HEK293 (cell line): ENCODE measurements at regions not wholly inside any gene's neighbourhood (a gene's known extent, or its start where the extent isn't known, plus 50 kb on each side); places are given as distances from the start of the nearest gene placed in this dataset.

Experiments used
- CTCF ChIA-PET: fragments of 350-600 bp; formaldehyde crosslinking; extraction: SDS; loops from one replicate; lab custom pipeline; 2021; ENCODE audit warnings: antibody characterized with exemption; lab: Yijun Ruan, JAX
- POLR2A ChIA-PET: fragments of 300-600 bp; formaldehyde crosslinking; extraction: SDS; loops from one replicate; lab custom pipeline; 2020; ENCODE audit warnings: antibody characterized with exemption, inconsistent platforms; lab: Yijun Ruan, JAX
- H3K27ac ChIP-seq: fragments of 200-500 bp; sonication (Bioruptor generic); 2 replicates; pipeline ENCODE4 v1.5.1; 2014; ENCODE audit warnings: low read depth, low read length, control low read depth, inconsistent platforms; ENCODE audit errors: extremely low read depth
- H3K36me3 ChIP-seq, 2 experiments: fragments of 200-500 bp in 1 of 2; sonication (Bioruptor generic) in 1 of 2; 1 replicate in 1 of 2; 2 replicates in 1 of 2; pipeline ENCODE4 v1.5.1; 2014 to 2017; ENCODE audit warnings: inconsistent platforms in 2 of 2, low read length in 2 of 2; ENCODE audit not compliant: control insufficient read depth in 2 of 2, insufficient read depth in 1 of 2
- H3K4me1 ChIP-seq: fragments of 200-500 bp; sonication (Bioruptor generic); 2 replicates; pipeline ENCODE4 v1.5.1; 2014; ENCODE audit warnings: mild to moderate bottlenecking, low read length, inconsistent platforms; ENCODE audit not compliant: control insufficient read depth, insufficient read depth
- H3K4me3 ChIP-seq: 2 replicates; pipeline ENCODE4 v1.5.1; 2011; ENCODE audit warnings: low read depth, mild to moderate bottlenecking, control low read depth, low read length, moderate library complexity
- H3K9me3 ChIP-seq: fragments of 200-500 bp; sonication (Bioruptor generic); 2 replicates; pipeline ENCODE4 v1.5.1; 2014; ENCODE audit warnings: low read depth, low read length, inconsistent platforms; ENCODE audit not compliant: control insufficient read depth, insufficient read depth
- IKZF3 ChIP-seq: fragments of 450-650 bp; IDR thresholded peaks from 2 replicates; pipeline ENCODE4 v1.5.0; 2018; ENCODE audit warnings: missing biosample characterization, mild to moderate bottlenecking, missing genetic modification characterization, moderate library complexity
- MYNN ChIP-seq: fragments of 450-650 bp; formaldehyde crosslinking; IDR thresholded peaks from 2 replicates; pipeline ENCODE4 v1.5.1; 2016; ENCODE audit warnings: missing biosample characterization, missing genetic modification characterization, borderline replicate concordance
- OVOL3 ChIP-seq: fragments of 450-650 bp; formaldehyde crosslinking; IDR thresholded peaks from 2 replicates; pipeline ENCODE4 v1.5.1; 2016; ENCODE audit warnings: missing biosample characterization, missing genetic modification characterization
- SALL2 ChIP-seq: fragments of 450-650 bp; formaldehyde crosslinking; IDR thresholded peaks from 2 replicates; pipeline ENCODE4 v1.5.0; 2017; ENCODE audit warnings: missing biosample characterization, mild to moderate bottlenecking, missing genetic modification characterization, borderline replicate concordance
- SP2 ChIP-seq: fragments of 450-650 bp; formaldehyde crosslinking; IDR thresholded peaks from 2 replicates; pipeline ENCODE4 v1.5.1; 2016; ENCODE audit warnings: missing biosample characterization, missing genetic modification characterization
- SP3 ChIP-seq: fragments of 450-650 bp; formaldehyde crosslinking; IDR thresholded peaks from 2 replicates; pipeline ENCODE4 v1.5.1; 2016; ENCODE audit warnings: missing biosample characterization, missing genetic modification characterization
- ZIC2 ChIP-seq: fragments of 450-650 bp; formaldehyde crosslinking; IDR thresholded peaks from 2 replicates; pipeline ENCODE4 v1.5.1; 2016; ENCODE audit warnings: missing biosample characterization, missing genetic modification characterization
- ZNF132 ChIP-seq: fragments of 450-650 bp; formaldehyde crosslinking; IDR thresholded peaks from 2 replicates; pipeline ENCODE4 v1.5.1; 2017; ENCODE audit warnings: missing biosample characterization, missing genetic modification characterization, borderline replicate concordance
- ZNF140 ChIP-seq: fragments of 450-650 bp; formaldehyde crosslinking; IDR thresholded peaks from 2 replicates; pipeline ENCODE4 v1.5.1; 2016; ENCODE audit warnings: missing biosample characterization, missing genetic modification characterization
- ZNF19 ChIP-seq: fragments of 450-650 bp; formaldehyde crosslinking; IDR thresholded peaks from 2 replicates; pipeline ENCODE4; 2016; ENCODE audit warnings: missing biosample characterization, missing genetic modification characterization, low read depth
- ZNF211 ChIP-seq: fragments of 450-650 bp; formaldehyde crosslinking; IDR thresholded peaks from 2 replicates; pipeline ENCODE4 v1.5.1; 2016; ENCODE audit warnings: low read depth, missing biosample characterization, missing genetic modification characterization
- ZNF248 ChIP-seq: fragments of 450-650 bp; formaldehyde crosslinking; IDR thresholded peaks from 2 replicates; pipeline ENCODE4 v1.5.1; 2017; ENCODE audit warnings: missing biosample characterization, missing genetic modification characterization
- ZNF266 ChIP-seq: fragments of 450-650 bp; formaldehyde crosslinking; IDR thresholded peaks from 2 replicates; pipeline ENCODE4 v1.5.1; 2016; ENCODE audit warnings: missing biosample characterization, missing genetic modification characterization, low read depth
- ZNF311 ChIP-seq: fragments of 450-650 bp; formaldehyde crosslinking; IDR thresholded peaks from 2 replicates; pipeline ENCODE4 v1.5.1; 2017; ENCODE audit warnings: missing biosample characterization, missing genetic modification characterization, borderline replicate concordance
- ZNF521 ChIP-seq: fragments of 450-650 bp; formaldehyde crosslinking; IDR thresholded peaks from 2 replicates; pipeline ENCODE4 v1.5.1; 2017; ENCODE audit warnings: missing biosample characterization, mild to moderate bottlenecking, missing genetic modification characterization
- ZNF544 ChIP-seq: fragments of 450-650 bp; formaldehyde crosslinking; IDR thresholded peaks from 2 replicates; pipeline ENCODE4 v1.5.0; 2017; ENCODE audit warnings: missing biosample characterization, missing genetic modification characterization
- ZNF843 ChIP-seq: fragments of 450-650 bp; formaldehyde crosslinking; IDR thresholded peaks from 2 replicates; pipeline ENCODE4 v1.5.1; 2016; ENCODE audit warnings: missing biosample characterization, missing genetic modification characterization
- TF ChIP-seq, protein P1 (sequence below): fragments of 450-650 bp; formaldehyde crosslinking; IDR thresholded peaks from 2 replicates; pipeline ENCODE4 v1.5.1; 2016; ENCODE audit warnings: missing biosample characterization, missing genetic modification characterization
- TF ChIP-seq, protein P2 (sequence below): fragments of 450-650 bp; formaldehyde crosslinking; conservative IDR thresholded peaks from 2 replicates; pipeline ENCODE4 v1.5.1; 2016; ENCODE audit warnings: low read depth, missing biosample characterization, missing genetic modification characterization
- TF ChIP-seq, protein P3 (sequence below): fragments of 450-650 bp; formaldehyde crosslinking; IDR thresholded peaks from 2 replicates; pipeline ENCODE4 v1.5.1; 2017; ENCODE audit warnings: missing biosample characterization, missing genetic modification characterization

DNA sequence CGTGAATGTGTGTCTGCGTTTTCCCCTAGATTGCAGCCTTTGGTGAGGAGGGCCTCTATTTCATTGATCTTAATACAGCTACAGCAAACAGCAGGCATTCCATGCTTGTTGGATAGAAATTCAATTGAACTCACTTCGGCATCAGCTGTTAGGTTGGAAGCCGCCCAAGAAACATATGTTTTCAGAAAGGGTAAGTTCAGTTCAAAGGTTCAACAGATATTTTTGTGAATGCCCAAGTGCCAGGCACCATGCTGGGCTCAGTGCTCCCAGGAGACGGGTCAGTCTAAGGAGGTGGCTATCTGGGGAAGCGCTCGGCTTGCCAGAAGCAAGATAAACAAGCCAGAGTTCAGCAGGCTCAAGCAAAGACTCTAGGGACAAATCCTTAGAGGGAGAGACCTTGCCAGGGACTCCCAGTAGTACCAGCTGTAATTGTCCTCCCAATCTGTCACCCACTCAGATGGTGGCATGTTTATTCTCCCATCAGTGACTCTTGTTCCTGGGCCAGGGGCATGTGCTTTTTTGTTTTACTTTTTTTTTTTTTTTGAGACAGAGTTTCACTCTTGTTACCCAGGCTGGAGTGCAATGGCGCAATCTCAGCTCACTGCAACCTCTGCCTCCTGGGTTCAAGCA, 64.5 kb upstream of the LARGE1 start (continued):
- TF ChIP-seq, protein P1, sequence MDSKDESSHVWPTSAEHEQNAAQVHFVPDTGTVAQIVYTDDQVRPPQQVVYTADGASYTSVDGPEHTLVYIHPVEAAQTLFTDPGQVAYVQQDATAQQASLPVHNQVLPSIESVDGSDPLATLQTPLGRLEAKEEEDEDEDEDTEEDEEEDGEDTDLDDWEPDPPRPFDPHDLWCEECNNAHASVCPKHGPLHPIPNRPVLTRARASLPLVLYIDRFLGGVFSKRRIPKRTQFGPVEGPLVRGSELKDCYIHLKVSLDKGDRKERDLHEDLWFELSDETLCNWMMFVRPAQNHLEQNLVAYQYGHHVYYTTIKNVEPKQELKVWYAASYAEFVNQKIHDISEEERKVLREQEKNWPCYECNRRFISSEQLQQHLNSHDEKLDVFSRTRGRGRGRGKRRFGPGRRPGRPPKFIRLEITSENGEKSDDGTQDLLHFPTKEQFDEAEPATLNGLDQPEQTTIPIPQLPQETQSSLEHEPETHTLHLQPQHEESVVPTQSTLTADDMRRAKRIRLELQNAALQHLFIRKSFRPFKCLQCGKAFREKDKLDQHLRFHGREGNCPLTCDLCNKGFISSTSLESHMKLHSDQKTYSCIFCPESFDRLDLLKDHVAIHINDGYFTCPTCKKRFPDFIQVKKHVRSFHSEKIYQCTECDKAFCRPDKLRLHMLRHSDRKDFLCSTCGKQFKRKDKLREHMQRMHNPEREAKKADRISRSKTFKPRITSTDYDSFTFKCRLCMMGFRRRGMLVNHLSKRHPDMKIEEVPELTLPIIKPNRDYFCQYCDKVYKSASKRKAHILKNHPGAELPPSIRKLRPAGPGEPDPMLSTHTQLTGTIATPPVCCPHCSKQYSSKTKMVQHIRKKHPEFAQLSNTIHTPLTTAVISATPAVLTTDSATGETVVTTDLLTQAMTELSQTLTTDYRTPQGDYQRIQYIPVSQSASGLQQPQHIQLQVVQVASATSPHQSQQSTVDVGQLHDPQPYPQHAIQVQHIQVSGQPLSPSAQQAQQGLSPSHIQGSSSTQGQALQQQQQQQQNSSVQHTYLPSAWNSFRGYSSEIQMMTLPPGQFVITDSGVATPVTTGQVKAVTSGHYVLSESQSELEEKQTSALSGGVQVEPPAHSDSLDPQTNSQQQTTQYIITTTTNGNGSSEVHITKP (tag by site-specific recombination) = no peak
- TF ChIP-seq, all 188 proteins: peak for 0

DNA sequence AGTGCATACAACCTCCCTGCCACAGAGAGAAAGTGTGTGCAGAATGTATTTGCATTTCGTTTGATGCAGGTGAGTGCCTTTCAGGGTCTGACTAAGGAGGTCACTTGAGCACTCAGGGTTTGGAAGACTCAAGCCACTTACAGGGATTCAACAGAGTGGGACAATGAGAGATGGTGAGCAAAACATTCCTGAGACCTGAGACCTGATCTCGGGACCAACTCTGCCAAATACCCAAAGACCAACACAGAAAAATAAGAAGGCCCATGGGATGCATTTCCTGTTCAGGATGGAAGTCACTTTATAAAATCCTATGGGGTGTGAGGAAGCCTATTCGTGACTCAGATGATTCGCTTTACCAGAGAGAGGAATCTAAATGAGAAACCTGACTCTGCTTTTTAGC, 65.2 kb upstream of the LARGE1 start:
- TF ChIP-seq SALL2 (tag by site-specific recombination) (no peak), ZNF544 (tag by site-specific recombination) (no peak), ZNF311 (tag by site-specific recombination) (no peak), ZNF266 (tag by site-specific recombination) (no peak), ZNF132 (tag by site-specific recombination) (no peak), MYNN (tag by site-specific recombination) (no peak)
- Histone ChIP-seq H3K4me3 (no peak overlapping the region), H3K36me3 (no peaks in the 10 kb centered on the region), H3K9me3 (no peaks in the 10 kb centered on the region), H3K4me1 (no peaks in the 10 kb centered on the region), H3K27ac (no peak overlapping the region)
- POLR2A ChIA-PET = no interaction called here
- CTCF ChIA-PET = no interaction called here

DNA sequence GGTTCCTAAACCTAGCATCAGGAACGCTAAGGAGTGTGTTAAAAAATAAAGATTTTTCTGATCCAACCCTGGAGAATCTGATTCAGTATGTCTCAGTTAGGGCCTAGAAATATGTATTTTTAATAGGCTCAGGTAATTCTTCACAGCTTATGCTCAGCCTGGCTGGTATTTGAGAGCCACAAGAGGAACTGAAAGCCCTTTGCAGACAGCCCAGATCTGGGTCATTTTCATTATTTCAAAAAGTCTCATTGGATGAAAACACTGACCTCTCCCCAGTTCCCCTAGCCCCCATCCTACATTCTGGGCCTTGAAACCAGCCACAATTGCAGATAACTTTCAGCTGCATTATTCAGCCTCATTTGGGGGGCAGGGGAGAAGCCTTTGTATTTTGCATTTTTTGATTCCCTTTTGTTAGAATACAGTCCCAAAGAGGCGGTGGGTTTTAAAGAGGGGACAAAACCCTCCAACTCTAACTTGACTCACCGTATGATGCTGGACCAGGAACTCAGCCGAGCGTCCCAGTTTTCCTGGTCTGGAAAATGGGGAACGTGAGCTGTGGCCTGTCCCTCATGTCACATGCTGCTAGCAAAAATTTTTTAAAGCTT, 66.0 kb upstream of the LARGE1 start:
- Histone ChIP-seq H3K9me3 (no peaks in the 10 kb centered on the region), H3K36me3 (no peaks in the 10 kb centered on the region), H3K4me1 (no peaks in the 10 kb centered on the region), H3K27ac (no peak overlapping the region), H3K4me3 (no peak overlapping the region)
- no peak for TF ChIP-seq ZNF132 (tag by site-specific recombination)
- TF ChIP-seq SP2 (tag by site-specific recombination) = no peak
- no peak for TF ChIP-seq ZNF211
- TF ChIP-seq ZIC2 (tag by site-specific recombination) = no peak
- TF ChIP-seq ZNF248 = no peak
- no peak for TF ChIP-seq ZNF140 (tag by site-specific recombination)
- no peak for TF ChIP-seq ZNF19
- TF ChIP-seq SP3 (tag by site-specific recombination) = no peak
- ChIA-PET CTCF (interaction anchor here (1.3 kb wide), 1 partner anchor 9 kb away, joined by 3 read pairs; no protein-coding TSS in a partner anchor), POLR2A (no interaction called here)

DNA sequence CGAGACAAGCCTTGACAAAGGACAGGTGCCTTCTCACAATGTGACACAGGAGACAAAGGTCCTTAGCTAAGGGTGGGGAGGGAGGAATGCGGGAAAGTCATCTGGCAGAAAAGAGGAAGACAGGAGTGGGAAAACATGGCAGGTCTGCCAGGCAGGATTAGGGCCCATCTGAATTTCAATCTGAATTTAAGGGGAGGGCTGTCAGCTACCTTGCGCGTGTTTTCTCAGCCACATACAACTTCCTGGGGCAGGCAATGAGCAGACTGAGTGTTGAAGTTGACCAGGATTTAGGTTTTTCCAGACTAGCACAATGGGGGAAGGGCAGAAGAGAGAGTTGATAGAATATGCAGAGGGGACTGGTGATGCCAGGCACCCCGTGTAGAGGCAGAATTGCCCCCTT, 66.7 kb upstream of the LARGE1 start:
- ChIA-PET POLR2A (no interaction called here), CTCF (interaction anchor here (1.3 kb wide), 1 partner anchor 10 kb away, joined by 3 read pairs; no protein-coding TSS in a partner anchor)
- Histone ChIP-seq H3K36me3 (no peaks in the 10 kb centered on the region), H3K4me3 (no peak overlapping the region), H3K4me1 (no peaks in the 10 kb centered on the region), H3K9me3 (no peaks in the 10 kb centered on the region), H3K27ac (no peak overlapping the region)
- no peak for TF ChIP-seq ZIC2 (tag by site-specific recombination)
- TF ChIP-seq, protein P2, sequence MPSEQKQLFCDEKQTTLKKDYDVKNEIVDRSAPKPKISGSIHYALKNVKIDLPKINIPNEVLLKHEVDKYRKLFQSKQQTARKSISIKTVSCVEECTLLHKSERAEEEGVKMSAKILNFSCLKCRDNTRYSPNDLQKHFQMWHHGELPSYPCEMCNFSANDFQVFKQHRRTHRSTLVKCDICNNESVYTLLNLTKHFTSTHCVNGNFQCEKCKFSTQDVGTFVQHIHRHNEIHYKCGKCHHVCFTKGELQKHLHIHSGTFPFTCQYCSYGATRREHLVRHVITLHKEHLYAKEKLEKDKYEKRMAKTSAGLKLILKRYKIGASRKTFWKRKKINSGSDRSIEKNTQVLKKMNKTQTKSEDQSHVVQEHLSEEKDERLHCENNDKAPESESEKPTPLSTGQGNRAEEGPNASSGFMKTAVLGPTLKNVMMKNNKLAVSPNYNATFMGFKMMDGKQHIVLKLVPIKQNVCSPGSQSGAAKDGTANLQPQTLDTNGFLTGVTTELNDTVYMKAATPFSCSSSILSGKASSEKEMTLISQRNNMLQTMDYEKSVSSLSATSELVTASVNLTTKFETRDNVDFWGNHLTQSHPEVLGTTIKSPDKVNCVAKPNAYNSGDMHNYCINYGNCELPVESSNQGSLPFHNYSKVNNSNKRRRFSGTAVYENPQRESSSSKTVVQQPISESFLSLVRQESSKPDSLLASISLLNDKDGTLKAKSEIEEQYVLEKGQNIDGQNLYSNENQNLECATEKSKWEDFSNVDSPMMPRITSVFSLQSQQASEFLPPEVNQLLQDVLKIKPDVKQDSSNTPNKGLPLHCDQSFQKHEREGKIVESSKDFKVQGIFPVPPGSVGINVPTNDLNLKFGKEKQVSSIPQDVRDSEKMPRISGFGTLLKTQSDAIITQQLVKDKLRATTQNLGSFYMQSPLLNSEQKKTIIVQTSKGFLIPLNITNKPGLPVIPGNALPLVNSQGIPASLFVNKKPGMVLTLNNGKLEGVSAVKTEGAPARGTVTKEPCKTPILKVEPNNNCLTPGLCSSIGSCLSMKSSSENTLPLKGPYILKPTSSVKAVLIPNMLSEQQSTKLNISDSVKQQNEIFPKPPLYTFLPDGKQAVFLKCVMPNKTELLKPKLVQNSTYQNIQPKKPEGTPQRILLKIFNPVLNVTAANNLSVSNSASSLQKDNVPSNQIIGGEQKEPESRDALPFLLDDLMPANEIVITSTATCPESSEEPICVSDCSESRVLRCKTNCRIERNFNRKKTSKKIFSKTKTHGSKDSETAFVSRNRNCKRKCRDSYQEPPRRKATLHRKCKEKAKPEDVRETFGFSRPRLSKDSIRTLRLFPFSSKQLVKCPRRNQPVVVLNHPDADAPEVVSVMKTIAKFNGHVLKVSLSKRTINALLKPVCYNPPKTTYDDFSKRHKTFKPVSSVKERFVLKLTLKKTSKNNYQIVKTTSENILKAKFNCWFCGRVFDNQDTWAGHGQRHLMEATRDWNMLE (tag by site-specific recombination) = no peak
- no peak for TF ChIP-seq OVOL3 (tag by site-specific recombination)
- TF ChIP-seq, protein P3, sequence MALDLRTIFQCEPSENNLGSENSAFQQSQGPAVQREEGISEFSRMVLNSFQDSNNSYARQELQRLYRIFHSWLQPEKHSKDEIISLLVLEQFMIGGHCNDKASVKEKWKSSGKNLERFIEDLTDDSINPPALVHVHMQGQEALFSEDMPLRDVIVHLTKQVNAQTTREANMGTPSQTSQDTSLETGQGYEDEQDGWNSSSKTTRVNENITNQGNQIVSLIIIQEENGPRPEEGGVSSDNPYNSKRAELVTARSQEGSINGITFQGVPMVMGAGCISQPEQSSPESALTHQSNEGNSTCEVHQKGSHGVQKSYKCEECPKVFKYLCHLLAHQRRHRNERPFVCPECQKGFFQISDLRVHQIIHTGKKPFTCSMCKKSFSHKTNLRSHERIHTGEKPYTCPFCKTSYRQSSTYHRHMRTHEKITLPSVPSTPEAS (tag by site-specific recombination) = no peak
- TF ChIP-seq ZNF843 = no peak
- TF ChIP-seq IKZF3 (tag by site-specific recombination) = no peak
- no peak for TF ChIP-seq ZNF521 (tag by site-specific recombination)
- no peak for TF ChIP-seq ZNF311 (tag by site-specific recombination)
